AG09309 (cell line): ENCODE measurements at regions not wholly inside any gene's neighbourhood (a gene's known extent, or its start where the extent isn't known, plus 50 kb on each side); places are given as distances from the start of the nearest gene placed in this dataset.

ENCODE experiments used
- DNase-seq: peaks from one replicate; pipeline ENCODE4 v3.0.0-alpha.2; 2010; ENCODE audit warnings: low read depth
- H3K4me3 ChIP-seq: 2 replicates; pipeline ENCODE4 v1.5.1; 2011; ENCODE audit warnings: mild to moderate bottlenecking, low read depth, low read length, moderate library complexity; ENCODE audit not compliant: control insufficient read depth
- TF ChIP-seq, protein P1 (sequence below): IDR thresholded peaks from 2 replicates; pipeline ENCODE4 v1.5.1; 2011; ENCODE audit warnings: mild to moderate bottlenecking, low read depth, low read length, inconsistent platforms; ENCODE audit not compliant: insufficient read depth, control insufficient read depth; ENCODE audit errors: missing control alignments

DNA sequence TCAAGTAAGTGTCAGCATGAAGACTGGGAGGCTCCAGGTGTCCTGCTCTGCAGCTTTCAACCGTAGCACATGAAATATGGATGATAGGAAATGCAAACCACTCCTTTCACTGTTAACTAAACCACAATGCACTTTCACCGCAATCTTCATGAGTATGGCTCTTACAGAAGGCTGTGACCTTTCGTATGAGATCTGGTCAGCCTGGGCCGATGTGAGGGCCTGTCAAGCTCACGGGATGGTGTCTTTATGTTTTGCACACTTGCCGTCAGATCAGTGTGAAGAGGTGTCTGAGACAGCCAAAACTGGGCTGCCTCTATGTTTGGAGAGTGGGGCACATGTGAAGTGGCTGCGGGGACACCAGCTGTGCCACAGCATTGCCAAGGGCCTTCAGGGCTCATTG, 62.8 kb upstream of the AFF3 start:
- H3K4me3 ChIP-seq: no peak overlapping the region
- TF ChIP-seq, protein P1, sequence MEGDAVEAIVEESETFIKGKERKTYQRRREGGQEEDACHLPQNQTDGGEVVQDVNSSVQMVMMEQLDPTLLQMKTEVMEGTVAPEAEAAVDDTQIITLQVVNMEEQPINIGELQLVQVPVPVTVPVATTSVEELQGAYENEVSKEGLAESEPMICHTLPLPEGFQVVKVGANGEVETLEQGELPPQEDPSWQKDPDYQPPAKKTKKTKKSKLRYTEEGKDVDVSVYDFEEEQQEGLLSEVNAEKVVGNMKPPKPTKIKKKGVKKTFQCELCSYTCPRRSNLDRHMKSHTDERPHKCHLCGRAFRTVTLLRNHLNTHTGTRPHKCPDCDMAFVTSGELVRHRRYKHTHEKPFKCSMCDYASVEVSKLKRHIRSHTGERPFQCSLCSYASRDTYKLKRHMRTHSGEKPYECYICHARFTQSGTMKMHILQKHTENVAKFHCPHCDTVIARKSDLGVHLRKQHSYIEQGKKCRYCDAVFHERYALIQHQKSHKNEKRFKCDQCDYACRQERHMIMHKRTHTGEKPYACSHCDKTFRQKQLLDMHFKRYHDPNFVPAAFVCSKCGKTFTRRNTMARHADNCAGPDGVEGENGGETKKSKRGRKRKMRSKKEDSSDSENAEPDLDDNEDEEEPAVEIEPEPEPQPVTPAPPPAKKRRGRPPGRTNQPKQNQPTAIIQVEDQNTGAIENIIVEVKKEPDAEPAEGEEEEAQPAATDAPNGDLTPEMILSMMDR: no peak
- no peak for DNase-seq

DNA sequence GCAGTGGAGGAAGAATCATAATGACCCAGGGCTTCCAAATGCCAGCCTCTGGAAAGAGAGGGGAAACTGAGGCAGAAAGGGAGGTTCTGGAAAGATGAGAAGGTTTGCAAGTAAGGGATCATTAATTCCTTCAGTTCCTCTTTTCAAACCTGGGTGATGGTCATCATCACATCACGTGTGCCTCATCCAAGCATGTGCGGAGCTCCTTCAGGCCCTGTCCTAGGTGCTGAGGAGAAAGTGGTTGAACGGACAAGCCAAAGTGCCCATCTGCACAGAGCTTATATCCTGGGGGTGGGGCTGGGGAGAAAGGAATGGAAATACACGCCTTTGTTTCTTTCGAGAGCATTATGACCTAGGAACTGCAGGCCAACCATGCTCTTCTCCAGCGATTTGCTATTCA, 60.2 kb upstream of the AFF3 start:
- no peak overlapping the region for H3K4me3 ChIP-seq
- TF ChIP-seq, protein P1: no peak
- DNase-seq: no peak

DNA sequence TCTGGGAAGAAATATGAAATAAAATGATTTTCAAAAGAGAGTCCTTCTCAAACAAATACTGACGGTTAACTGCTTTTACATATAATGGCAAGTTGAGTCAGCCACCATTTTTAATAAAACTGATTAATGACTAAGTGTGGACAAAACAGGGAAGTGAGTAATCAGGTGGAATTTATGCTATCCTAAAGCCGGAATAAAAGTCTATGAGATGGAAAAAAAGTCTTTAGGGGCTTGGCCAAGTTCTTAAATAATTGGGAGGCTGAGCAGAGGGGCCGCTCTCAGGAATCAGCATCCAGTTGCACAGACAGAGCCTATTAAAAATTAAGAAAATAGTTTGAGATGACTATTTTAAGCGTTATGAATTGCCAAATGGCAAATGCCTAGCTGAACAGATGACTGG, 58.6 kb upstream of the AFF3 start:
- no peak overlapping the region for H3K4me3 ChIP-seq
- TF ChIP-seq, protein P1: no peak
- DNase-seq: no peak

DNA sequence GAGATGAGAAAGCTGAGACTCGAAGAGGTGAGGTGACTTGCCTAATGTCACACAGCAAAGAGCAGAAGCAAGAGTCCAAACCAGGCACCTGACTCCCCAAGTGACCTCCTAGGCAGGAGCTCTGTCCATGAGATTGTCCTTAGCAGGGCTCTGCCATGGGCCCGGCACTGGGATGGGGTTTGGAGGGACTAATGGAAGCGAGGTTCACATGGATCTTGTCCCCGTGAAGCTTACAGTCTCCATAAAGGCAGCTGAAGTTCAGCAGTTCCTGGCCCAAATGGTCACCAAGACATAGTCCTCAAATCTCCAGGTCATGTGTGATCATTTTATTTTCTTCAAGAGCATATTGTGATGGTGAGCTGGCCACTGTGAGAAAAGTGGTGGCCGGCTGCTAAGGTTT, 57.0 kb upstream of the AFF3 start:
- H3K4me3 ChIP-seq: no peak overlapping the region
- TF ChIP-seq, protein P1: no peak
- DNase-seq: no peak

DNA sequence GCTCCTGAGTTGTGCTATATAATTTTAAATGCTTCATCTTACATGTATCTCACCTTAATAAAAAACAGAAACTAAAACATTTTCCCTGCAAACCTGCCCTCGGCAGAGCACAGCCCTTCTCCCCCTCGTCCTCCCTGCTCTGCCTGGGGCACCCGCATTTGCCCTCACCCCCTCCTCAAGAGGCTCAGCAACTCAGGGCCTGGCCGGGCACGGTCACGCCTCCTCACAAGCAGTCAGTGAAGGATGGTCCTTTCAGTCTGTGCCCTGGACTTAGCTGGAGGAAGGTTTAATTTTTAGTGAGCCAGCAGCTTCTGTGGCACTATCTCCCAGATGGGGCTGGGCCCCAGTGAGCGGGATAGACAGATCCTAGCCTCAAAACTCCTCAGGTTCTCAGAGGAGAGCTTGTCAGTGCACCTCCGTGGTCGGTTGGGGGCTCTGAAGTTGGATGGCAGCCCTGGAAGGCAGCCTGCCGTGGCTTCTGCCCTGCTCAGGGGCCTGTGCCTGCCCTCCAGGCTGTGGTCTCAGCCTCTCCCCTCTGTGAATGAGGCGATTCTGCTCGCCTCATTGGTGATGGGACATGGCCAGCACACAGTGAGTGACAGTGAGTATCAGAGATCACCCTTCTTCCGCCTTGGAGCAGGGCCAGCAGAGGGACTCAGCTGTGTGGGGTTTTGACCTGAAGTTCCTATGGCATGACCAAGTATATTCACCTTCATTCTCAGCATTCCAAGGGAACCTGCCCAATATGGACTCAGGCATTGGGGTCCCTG, 56.3 kb upstream of the AFF3 start:
- TF ChIP-seq, protein P1: no peak
- H3K4me3 ChIP-seq: no peak overlapping the region
- no peak for DNase-seq

DNA sequence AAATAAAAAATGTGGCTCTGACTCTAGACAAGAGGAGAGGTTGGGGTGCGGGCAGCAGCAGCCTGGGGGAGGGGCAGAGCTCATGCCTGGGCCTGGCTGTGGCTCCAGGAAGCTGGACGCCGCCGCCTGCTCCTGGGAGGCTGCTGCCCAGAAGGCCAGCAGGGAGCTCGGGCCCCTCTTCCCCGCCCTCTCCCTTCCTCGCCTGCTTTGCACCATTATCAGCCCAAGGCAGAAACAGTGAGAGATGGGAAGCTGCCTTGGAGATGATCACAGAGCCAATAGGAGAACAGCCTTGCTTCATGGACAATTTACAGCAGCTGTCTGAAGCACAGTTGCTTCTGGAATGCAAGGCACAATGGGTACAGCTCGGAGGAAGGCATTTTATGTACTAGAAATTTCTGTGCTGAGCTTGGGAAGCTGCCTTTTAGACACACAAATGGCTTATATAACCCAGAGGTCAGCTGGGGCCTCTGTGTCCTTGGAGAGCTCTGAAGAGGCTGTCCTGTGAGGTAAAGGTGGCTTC, 55.3 kb upstream of the AFF3 start:
- DNase-seq: no peak
- TF ChIP-seq, protein P1: no peak
- H3K4me3 ChIP-seq: no peak overlapping the region
